GM19099 (cell line): ENCODE measurements at regions not wholly inside any gene's neighbourhood (a gene's known extent, or its start where the extent isn't known, plus 50 kb on each side); places are given as distances from the start of the nearest gene placed in this dataset.

ENCODE experiments used
- POLR2A ChIP-seq: IDR thresholded peaks from 3 replicates; pipeline ENCODE4 v1.6.1; 2011; ENCODE audit warnings: low read depth; ENCODE audit not compliant: insufficient read length; ENCODE audit errors: extremely low read depth

DNA sequence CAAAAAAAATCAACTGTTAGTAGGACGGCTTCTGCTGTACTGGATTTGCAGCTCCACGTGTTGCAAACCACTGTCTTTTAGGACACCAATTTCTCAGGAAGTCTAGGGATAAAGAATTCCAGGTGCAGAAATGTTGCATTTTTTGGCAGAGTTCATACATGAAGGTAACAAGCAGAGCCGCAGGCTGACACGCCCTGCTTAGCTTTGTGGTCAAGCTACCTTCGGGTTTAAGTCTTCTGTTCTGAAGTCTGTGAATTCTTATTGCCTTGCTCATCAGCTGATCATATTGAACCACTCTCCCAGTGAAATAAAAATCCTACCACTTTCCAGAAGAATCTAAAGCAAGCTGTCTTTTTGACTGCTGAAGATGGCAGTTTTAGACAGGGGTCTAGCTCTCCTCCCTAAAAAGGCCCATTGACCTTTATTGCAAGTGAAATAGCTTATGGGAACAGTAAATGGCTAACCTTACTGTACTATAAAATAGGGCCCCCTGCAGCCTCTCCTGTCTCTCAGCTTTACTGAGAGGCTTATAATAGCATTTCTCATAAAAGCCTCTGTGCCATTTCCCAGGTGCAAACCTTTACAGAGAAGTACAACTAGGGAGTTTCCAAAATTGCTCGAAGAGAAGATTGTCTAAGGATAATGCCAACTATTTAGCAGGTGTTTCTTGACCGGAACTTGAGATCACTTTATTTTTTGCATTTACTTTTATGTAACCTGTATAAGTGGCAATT, 262.2 kb upstream of the IL12A start:
- TF ChIP-seq POLR2A = no peak

DNA sequence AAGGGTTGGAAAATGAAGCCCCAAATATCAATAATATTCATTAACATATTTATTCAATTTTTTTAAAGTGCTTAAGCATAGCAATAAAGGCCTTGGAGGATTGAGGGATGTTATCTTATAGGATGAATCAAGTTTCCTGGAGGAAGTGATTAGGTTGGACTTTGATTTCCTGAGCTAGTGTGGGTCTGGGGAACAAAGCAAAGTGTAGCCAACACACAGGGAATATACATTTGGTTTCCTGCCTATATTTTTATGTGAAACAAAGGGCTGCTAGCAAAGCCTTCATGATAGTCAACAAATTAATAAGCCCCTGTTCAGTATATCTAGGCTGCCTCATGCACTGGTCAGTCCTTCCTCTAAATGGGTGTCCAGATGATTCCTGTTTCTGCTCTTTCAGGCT, 261.1 kb upstream of the IL12A start:
- no peak for TF ChIP-seq POLR2A

DNA sequence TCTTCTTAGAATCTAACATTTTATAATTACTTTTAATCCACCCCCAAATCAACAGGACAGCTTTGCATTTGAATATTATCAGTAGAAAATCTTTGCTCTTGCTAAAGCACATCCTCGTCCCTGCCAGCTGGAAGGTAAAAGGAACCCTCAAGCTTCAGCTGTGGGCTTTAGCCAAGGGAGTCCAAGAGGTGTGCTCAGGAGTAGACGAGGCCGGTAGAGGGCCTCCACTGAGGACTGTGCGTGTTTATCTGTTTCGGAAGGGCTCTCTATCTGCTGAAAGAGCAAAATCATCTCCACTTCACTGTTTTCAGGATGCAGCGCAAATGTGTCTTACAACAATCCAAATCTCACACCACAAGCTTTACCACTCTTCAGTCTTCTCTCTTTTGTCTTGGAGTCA, 257.4 kb upstream of the IL12A start:
- no peak for TF ChIP-seq POLR2A

GRCh38 chr3:159732172-159733111, 256.2 kb upstream of the IL12A start:
- no peak for TF ChIP-seq POLR2A

DNA sequence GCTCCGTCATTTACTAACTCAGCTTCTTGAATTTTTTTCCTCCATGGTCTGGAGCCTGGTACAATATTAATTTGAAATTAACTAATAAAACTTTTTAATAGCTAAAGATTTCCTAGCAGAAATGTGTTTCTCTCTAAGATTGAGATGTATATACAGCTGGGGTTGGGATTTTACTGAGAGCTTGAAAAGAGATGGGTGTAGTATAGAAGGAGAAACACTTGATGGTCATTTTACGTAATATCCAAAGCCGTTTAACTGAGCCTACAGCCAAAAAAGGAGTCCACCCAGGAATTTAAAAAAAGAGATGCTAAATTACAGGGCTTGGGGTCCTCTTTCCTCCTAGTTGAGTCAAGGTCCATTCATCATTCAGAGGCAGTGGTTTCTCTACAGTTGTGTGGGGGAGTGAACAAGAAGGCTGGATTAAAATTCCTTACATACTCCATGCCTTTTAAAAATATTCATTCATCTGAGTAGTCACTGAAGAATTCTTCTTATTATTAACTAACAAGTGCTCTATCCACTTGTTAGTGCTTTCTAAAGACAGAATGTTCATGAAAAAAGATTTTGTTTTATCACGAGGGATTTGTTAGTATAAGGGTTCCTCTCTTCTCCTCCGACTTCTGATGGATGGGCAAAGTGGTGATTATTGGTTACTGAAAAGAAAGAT, 255.3 kb upstream of the IL12A start:
- TF ChIP-seq POLR2A = no peak

GRCh38 chr3:159734681-159735080, 254.0 kb upstream of the IL12A start:
- TF ChIP-seq POLR2A = no peak

DNA sequence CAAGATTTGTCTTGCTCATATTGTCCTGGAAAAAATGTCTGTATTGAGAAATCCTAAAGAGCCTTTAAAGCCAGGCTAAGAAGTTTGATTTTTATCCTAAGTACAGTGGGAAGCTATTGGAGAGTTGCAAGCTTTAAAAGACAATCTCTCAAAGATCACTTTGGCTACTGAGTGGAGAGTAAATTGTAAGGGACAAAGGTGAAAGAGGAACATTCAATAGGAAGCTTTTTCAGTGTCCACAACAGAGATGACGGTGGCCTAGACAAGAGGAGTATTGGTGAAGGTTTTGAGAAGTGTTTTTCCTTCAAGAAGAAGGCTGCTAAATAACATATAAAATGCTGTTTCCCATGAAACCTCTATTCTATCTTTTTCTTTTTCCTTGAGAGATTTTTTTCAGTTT, 249.5 kb upstream of the IL12A start:
- TF ChIP-seq POLR2A = no peak

GRCh38 chr3:159739969-159740368, 248.7 kb upstream of the IL12A start:
- TF ChIP-seq POLR2A = no peak

GRCh38 chr3:159741281-159741680, 247.4 kb upstream of the IL12A start:
- no peak for TF ChIP-seq POLR2A

GRCh38 chr3:159748425-159748824, 240.2 kb upstream of the IL12A start:
- TF ChIP-seq POLR2A = no peak

GRCh38 chr3:159749406-159749805, 239.2 kb upstream of the IL12A start:
- TF ChIP-seq POLR2A = no peak

DNA sequence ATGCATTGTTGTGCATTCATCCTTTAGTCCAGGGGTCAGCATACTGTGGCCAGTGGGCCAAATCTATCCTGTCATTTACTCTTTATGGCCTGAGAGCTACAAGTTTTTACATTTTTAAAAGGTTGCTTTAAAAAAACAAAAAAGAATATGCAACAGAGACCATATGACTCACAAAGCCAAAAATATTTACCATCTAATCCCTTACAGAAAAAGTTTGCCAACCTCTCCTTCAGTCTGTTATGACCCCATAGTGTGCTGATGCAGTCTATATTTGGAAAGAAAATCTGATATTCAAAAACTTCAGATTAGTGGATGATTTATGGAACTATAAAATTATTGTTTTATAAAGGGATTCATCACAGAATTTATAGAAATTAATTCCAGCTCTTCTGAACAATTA, 237.5 kb upstream of the IL12A start:
- TF ChIP-seq POLR2A = no peak

- TF ChIP-seq POLR2A = no peak
Measured at GRCh38 chr3:159751752-159752151, 236.9 kb upstream of the IL12A start.

DNA sequence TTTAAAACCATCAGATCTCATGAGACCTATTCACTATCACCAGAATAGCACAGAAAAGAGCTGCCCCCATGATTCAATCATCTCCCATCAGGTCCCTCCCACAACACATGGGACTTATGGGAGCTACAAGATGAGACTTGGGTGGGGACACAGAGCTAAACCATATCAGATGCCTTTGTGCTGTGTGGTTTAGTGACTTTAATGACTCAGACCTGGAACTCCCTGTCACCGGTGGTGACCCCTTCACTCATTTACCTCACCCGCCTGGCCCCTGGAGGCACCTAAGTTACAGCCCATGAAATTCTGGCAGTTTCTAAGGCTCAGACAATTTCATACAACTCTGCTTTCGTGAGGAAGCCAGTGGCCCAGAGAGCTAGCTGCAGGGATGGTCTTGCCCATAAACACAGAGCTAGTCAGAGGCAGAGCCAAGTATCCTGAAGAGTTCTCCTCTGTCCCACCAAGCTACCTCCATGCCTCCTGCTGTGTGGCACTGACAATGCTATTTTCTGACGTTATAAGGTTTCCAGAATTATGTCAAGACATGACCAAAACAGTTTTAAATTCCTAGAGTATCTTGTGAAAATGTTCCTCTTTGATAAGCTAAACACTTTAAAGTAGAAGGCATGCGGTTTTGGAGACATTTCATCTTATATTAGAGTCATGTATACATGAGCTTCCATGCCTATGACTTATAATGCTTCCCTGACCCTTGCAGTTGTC, 231.1 kb upstream of the IL12A start:
- TF ChIP-seq POLR2A = no peak

DNA sequence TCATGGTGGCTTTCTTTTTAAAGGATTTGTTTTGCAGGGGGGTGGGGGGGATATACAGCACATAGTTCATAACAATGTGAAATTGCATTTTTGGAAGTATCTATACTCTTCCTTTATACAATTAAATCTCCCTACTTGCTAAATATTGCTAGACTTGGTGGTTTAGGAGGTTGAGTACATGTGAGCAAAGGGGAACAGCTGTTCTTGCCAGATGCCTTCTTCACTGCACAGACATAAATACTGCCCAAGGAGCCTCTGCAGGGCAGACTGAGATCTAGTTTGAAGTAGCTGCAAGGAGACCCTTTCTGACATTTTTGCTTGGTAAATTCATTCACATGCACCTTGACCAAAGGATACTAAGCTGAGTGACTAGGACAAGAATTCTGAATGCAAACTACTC, 228.6 kb upstream of the IL12A start:
- TF ChIP-seq POLR2A = no peak
